Fibroblast of skin of back (primary cell): ENCODE measurements at regions not wholly inside any gene's neighbourhood (a gene's known extent, or its start where the extent isn't known, plus 50 kb on each side); places are given as distances from the start of the nearest gene placed in this dataset.

Source experiments
- DNase-seq: peaks from one replicate; pipeline ENCODE4 v3.0.0-alpha.2; 2013

GRCh38 chr10:30531751-30532530, 97.6 kb downstream of the LYZL2 start:
- DNase-seq, result no peak

- DNase-seq, result no peak
These were observed 95.5 kb downstream of the MAP3K8 start for GRCh38 chr10:30529373-30529998.

- no peak for DNase-seq
These were observed 94.4 kb downstream of the MAP3K8 start for GRCh38 chr10:30528429-30528786.

GRCh38 chr10:30527623-30528428, 93.8 kb downstream of the MAP3K8 start:
- no peak for DNase-seq

- DNase-seq, result peak; percentile 16
These were observed 88.7 kb downstream of the MAP3K8 start for GRCh38 chr10:30522661-30523078.

- no peak for DNase-seq
These were observed 84.9 kb downstream of the MAP3K8 start for GRCh38 chr10:30518907-30519306.
